Activated T-helper 1 cell treated with anti-CD3 and anti-CD28 coated beads, Interleukin-12 subunit alpha, Interleukin-12 subunit beta, Interleukin-2, Interleukin-4 antibody, amounts not matched to agents 30 ng/mL and 10 ng/mL and 1 ng/mL, durations not matched to agents 14 hours and 24 hours and 36 hours (primary cell): ENCODE measurements at regions not wholly inside any gene's neighbourhood (a gene's known extent, or its start where the extent isn't known, plus 50 kb on each side); places are given as distances from the start of the nearest gene placed in this dataset.

ENCODE experiments used
- DNase-seq: peaks from one replicate; pipeline ENCODE4 v3.0.0; 2021; ENCODE audit warnings: low spot score
- H3K27ac Mint-ChIP-seq: one replicate; pipeline ENCODE4 v1.8.0; 2021; ENCODE audit warnings: mild to moderate bottlenecking, mixed read lengths
- H3K27me3 Mint-ChIP-seq: one replicate; pipeline ENCODE4 v1.8.0; 2022; ENCODE audit warnings: mild to moderate bottlenecking, moderate library complexity, mixed read lengths; ENCODE audit not compliant: insufficient read depth
- H3K36me3 Mint-ChIP-seq: one replicate; pipeline ENCODE4 v1.8.0; 2021; ENCODE audit warnings: low read depth, mixed read lengths
- H3K4me1 Mint-ChIP-seq: one replicate; pipeline ENCODE4 v1.8.0; 2021; ENCODE audit warnings: low read depth, mixed read lengths
- H3K4me3 Mint-ChIP-seq: one replicate; pipeline ENCODE4 v1.8.0; 2021; ENCODE audit warnings: mild to moderate bottlenecking, moderate library complexity, mixed read lengths
- H3K9me3 Mint-ChIP-seq: one replicate; pipeline ENCODE4 v1.8.0; 2021; ENCODE audit warnings: mixed read lengths
- intact Hi-C: fragments of 100-400 bp; cut with micrococcal nuclease; formaldehyde crosslinking; loops from one replicate; pipeline ENCODE4 v1.15.1; 2024

DNA sequence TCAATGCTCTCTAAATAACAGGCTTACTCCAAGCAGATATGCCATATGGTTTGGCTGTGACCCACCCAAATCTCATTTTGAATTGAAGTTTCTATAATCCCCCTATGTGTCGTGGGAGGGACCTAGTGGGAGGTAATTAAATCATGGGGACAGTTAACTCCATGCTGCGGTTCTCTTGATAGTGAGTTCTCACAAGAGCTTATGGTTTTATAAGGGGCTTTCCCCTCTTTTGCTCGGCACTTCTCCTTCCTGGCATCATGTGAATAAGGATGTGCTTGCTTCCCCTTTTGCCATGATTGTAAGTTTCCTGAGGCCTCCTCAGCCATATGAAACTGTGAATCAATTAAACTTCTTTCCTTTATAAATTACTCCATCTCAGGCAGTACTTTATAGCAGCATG is 302.7 kb upstream of the ZC3H15 start:
- Mint-ChIP-seq H3K9me3 (no peaks in the 10 kb centered on the region), H3K4me1 (no peaks in the 10 kb centered on the region), H3K27ac (no peak overlapping the region), H3K4me3 (no peak overlapping the region), H3K36me3 (no peaks in the 10 kb centered on the region), H3K27me3 (no peaks in the 10 kb centered on the region)
- no peak for DNase-seq
- intact Hi-C loops = no loop called here

DNA sequence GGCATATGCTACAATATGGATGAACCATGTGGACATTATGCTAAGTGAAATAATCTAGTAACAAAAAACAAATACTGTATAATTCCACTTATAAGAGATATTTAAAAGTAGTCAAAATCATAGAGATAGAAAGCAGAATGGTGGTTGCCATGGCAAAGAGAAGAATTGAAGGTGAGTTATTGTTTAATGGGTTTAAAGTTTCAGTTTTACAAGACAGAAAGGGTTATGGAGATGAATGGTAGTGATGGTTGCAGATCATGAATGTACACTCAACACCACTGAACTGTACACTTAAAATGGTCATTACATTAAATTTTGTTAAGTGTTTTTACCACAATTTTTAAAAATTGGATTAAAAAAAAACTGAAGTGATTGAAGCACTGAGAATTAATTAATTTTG is 298.2 kb upstream of the ZC3H15 start:
- Mint-ChIP-seq H3K27ac (no peak overlapping the region), H3K27me3 (no peaks in the 10 kb centered on the region), H3K36me3 (no peaks in the 10 kb centered on the region), H3K4me1 (no peaks in the 10 kb centered on the region), H3K4me3 (no peak overlapping the region), H3K9me3 (no peaks in the 10 kb centered on the region)
- no peak for DNase-seq
- intact Hi-C loops = no loop called here

DNA sequence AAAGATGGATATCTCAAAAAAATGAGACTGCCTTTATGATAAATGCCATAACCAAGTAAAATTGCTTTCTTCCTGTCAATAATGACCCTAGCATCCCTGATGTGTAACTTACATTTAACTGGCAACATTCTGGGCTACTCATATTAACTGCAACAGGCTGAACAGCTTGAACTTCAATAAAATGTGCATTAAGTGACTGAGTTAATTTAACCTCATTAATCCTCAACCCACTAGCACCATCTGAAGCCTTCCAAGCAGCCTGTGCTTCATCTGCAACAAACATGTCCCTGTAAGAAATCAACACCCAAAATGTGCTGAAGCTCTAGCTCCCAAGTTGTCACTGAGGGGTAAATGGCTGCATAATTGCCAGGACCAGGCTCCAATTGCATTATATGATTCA is 296.2 kb upstream of the ZC3H15 start:
- intact Hi-C loops = no loop called here
- no peak for DNase-seq
- Mint-ChIP-seq H3K27me3 (no peaks in the 10 kb centered on the region), H3K4me3 (no peak overlapping the region), H3K36me3 (no peaks in the 10 kb centered on the region), H3K4me1 (no peaks in the 10 kb centered on the region), H3K27ac (no peak overlapping the region), H3K9me3 (no peaks in the 10 kb centered on the region)

DNA sequence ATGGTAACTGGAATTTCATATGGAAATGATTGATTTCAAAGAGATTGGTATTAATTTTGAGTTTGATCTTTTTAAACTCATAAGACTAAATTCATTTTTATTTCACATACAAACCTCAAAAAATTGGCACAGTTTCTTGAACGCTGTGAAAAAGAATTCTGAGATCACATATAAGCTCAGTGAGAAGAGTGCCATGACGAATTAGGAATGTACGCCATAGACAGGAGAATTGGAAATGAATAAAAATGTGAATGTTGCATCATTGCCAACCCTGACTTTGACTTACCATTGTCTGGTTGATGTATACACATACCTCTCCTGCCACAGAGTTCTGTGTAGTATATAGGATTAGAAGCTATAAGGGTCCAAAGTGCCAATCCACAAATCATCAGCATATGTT is 290.4 kb upstream of the ZC3H15 start:
- Mint-ChIP-seq H3K36me3 (no peaks in the 10 kb centered on the region), H3K4me1 (no peaks in the 10 kb centered on the region), H3K9me3 (no peaks in the 10 kb centered on the region), H3K4me3 (no peak overlapping the region), H3K27me3 (no peaks in the 10 kb centered on the region), H3K27ac (no peak overlapping the region)
- intact Hi-C loops = no loop called here
- DNase-seq = no peak

DNA sequence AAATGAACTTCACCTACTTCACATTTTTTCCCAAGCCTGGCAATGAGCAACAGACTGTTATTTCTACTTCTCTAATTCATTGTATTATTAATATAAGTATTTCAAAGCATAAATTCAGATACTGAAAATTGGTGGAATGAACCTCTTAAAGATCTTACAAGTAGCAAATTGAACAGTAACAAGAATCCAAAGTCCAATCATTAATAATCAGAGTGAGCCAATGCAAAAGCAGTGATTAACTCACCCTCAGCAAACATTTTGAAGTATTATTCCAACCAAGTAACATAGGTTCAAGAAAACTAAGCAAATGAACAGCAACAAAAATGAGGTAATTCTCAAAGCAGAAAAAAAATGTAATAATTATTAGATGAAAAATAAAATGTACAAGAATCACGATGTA is 288.1 kb upstream of the ZC3H15 start:
- Mint-ChIP-seq H3K4me3 (no peak overlapping the region), H3K27me3 (no peaks in the 10 kb centered on the region), H3K36me3 (no peaks in the 10 kb centered on the region), H3K9me3 (no peaks in the 10 kb centered on the region), H3K4me1 (no peaks in the 10 kb centered on the region), H3K27ac (no peak overlapping the region)
- intact Hi-C loops = no loop called here
- no peak for DNase-seq

DNA sequence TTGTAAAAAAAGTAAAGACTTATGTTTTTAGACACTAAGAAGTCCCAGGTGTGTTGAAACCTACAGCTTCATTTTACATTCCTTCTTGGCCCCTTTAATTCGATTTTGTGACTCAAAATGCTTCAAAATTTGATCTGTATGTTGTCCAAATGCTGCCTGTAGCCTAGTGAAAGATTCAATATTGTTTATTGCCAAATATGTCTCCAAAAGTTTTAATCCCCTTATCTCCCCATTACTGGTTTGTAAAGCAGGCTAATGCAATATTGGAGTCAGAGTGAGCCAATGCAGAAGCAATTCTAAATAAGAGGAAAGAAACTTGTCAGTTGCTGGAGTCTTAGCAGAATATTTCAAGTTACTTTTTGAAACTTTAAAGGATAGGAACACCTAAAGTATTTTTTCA is 287.0 kb upstream of the ZC3H15 start:
- Mint-ChIP-seq H3K27ac (no peak overlapping the region), H3K4me3 (no peak overlapping the region), H3K9me3 (no peaks in the 10 kb centered on the region), H3K27me3 (no peaks in the 10 kb centered on the region), H3K4me1 (no peaks in the 10 kb centered on the region), H3K36me3 (no peaks in the 10 kb centered on the region)
- DNase-seq = no peak
- intact Hi-C loops = no loop called here

DNA sequence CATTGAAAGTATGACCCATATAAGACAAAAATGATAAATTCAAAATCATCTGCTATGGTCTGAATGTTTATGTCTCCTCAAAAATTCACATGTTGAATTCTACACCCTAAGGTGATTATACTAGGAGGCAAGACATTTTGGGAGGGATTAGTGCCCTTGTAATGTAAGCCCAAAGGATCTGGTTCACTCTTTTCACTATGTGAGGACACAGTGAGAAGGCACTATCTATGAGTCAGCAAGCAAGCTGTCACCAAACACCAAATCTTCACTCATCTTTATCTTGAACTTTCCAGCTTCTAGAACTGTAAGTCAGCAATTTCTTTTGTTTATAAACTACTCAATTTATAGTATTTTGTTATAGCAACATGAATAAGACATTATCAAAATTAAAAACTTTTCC is 284.7 kb upstream of the ZC3H15 start:
- H3K27ac Mint-ChIP-seq = no peak overlapping the region
- no peak for DNase-seq
- H3K36me3 Mint-ChIP-seq = no peaks in the 10 kb centered on the region
- no peaks in the 10 kb centered on the region for H3K9me3 Mint-ChIP-seq
- H3K27me3 Mint-ChIP-seq = no peaks in the 10 kb centered on the region
- intact Hi-C loops = no loop called here
- no peak overlapping the region for H3K4me3 Mint-ChIP-seq
- no peaks in the 10 kb centered on the region for H3K4me1 Mint-ChIP-seq

DNA sequence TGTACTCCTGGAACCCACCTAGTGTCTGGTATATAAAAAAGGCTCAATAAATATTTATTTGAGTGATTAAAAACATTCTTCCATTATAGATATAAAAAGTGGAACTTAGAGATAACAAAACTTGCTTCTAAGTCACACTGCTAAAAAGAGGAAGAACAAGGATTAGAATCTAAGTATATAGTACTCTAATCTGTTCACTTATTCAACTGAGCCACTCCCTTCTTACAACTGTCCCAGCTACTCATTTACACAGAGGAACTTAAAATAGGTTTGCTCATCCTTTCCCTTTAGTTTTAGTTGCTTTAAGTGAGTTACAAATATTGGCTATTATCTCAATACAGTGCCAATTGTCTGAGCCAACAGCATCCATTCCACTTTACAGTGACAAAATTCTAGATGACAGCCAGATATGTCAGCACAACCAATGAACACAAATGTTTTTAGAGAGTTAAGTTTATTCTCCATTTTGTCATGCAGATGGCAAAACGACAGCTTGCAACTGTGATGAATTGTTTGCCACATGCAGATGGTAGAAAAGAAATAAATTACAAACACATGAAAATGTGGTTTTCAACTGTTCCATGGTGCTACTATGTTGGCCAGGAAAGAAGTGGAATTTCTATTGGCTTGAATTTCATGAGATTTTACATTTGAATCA is 280.7 kb upstream of the ZC3H15 start:
- intact Hi-C loops = no loop called here
- H3K9me3 Mint-ChIP-seq = no peaks in the 10 kb centered on the region

DNA sequence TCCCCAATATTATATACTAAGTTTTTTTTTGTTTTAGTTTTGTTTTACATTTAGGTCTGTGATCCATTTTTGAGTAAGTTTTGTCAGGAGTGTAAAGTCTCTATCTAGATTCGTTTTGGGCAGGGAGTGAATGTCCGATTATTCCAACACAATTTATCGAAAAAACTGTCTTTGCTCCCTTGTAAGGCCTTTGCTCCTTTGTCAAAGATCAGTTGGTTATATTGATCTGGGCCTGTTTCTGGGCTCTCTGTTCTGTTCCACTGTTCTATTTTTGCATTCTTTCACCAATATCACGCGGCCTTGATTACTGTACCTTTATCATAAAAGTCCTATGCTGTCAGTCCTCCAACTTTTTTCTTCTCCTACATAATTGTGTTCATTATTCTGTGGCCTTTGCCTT is 276.5 kb upstream of the ZC3H15 start:
- no peak overlapping the region for H3K4me3 Mint-ChIP-seq
- no peaks in the 10 kb centered on the region for H3K36me3 Mint-ChIP-seq

More for the DNA sequence above, 280.7 kb upstream of the ZC3H15 start:
- Mint-ChIP-seq H3K4me1 (no peaks in the 10 kb centered on the region), H3K4me3 (no peak overlapping the region), H3K36me3 (no peaks in the 10 kb centered on the region), H3K27me3 (no peaks in the 10 kb centered on the region), H3K27ac (no peak overlapping the region)
- no peak for DNase-seq

DNA sequence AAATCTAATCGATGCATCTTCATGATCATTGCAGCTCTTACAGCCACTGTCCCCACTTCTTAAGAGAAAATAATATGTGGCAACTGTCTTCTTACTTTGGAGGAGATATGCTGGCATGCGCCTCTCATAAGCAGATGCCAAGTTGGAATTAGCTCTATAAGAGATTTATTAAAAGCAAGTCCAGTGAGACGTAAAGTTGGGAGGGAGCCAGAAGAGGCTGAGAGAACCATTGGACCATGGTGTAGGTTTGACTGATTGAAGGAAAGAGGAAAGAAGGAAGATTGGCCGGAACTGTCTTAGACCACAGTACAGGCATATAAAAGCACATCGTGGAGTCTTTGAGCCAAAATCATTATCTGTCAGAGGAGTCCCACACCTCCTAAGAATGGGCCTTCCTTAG is 265.7 kb upstream of the ZC3H15 start:
- H3K4me1 Mint-ChIP-seq = no peaks in the 10 kb centered on the region

More for the DNA sequence above, 276.5 kb upstream of the ZC3H15 start:
- Mint-ChIP-seq H3K9me3 (no peaks in the 10 kb centered on the region), H3K27me3 (no peaks in the 10 kb centered on the region), H3K27ac (no peak overlapping the region), H3K4me1 (no peaks in the 10 kb centered on the region)
- intact Hi-C loops = no loop called here
- no peak for DNase-seq

DNA sequence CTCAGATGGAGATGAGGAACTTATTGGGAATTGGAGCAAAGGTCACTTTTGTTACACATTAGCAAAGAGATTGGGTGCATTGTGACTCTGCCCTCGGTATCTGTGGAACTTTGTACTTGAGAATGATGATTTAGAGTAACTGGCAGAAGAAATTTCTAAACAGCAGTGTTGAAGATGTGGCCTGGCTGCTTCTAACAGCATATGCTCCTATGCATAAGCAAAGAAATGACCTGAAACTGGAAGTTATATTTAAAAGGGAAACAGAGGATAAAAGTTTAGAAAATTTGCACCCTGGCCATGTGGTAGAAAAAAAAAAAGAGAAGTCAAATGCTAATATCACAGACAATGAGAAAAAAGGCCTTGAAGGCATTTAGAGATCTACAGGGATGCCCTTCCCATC is 256.8 kb upstream of the ZC3H15 start:
- DNase-seq = no peak
- intact Hi-C loops = no loop called here
- Mint-ChIP-seq H3K27ac (no peak overlapping the region), H3K36me3 (no peaks in the 10 kb centered on the region), H3K27me3 (no peaks in the 10 kb centered on the region), H3K4me3 (no peak overlapping the region), H3K4me1 (no peaks in the 10 kb centered on the region), H3K9me3 (peaks cover 53% of the 10 kb centered on the region)

More for the DNA sequence above, 265.7 kb upstream of the ZC3H15 start:
- no peak for DNase-seq
- Mint-ChIP-seq H3K27ac (no peak overlapping the region), H3K9me3 (peaks cover 6% of the 10 kb centered on the region), H3K4me3 (no peak overlapping the region), H3K27me3 (no peaks in the 10 kb centered on the region), H3K36me3 (no peaks in the 10 kb centered on the region)
- intact Hi-C loops = no loop called here

DNA sequence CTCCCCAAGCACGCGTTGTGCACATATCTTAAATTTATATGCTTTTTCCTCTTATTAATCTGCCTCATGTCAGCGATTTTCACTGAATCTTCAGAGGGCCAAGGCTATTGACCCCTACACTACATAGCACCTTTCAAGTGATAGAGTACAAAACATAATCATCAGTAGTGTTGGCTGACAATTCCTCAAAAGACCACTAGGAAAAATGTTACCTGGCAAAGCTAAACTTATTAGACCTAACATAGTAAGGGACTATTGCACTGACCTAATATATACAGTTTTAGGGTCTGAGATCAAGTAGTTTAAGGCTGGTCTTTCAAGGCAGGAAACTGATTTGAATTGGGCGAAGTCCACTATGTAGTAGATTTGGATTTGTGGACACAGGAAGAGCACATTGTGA is 244.2 kb upstream of the ZC3H15 start:
- Mint-ChIP-seq H3K9me3 (peaks cover 3% of the 10 kb centered on the region), H3K36me3 (no peaks in the 10 kb centered on the region), H3K27ac (no peak overlapping the region), H3K27me3 (no peaks in the 10 kb centered on the region), H3K4me3 (no peak overlapping the region), H3K4me1 (no peaks in the 10 kb centered on the region)
- DNase-seq = no peak
- intact Hi-C loops = no loop called here

DNA sequence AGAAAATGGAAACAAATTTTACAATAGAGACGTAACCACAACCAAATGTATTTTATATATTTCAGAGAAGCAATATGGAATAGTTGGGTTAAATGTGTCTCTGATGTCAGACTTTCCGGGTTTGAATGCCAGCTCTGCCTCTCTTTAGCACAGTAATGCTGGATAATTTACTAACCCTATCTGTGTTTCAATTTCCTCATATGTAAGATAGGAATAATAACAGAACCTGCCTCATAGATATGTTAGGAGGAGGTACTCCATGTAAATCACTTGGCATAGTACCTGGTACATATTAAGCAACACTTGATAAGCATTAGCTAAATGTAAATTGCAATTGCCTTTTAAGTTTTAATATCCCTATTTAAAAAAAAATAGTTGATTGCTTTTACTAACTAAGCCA is 231.3 kb upstream of the ZC3H15 start:
- Mint-ChIP-seq H3K4me3 (no peak overlapping the region), H3K27ac (no peak overlapping the region), H3K36me3 (no peaks in the 10 kb centered on the region), H3K4me1 (no peaks in the 10 kb centered on the region), H3K9me3 (no peaks in the 10 kb centered on the region), H3K27me3 (peaks cover 1% of the 10 kb centered on the region)
- DNase-seq = no peak
- intact Hi-C loops = no loop called here

DNA sequence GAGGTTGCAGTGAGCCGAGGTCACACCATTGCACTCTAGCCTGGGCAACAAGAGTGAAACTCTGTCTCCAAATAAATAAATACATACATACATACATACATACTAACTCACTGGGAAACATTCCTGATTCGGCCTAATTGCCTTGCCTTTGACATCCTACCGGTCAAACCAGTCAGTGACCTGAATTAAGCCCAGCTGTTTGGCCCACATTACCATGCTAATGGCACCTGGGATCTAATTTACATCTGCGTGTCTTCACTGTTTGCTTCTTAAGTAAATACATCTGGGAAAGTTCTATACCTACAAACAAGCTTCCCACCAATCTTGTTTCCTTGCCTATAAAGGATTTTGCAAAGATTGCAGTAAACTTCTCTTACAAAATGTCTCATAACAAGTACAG is 230.2 kb upstream of the ZC3H15 start:
- Mint-ChIP-seq H3K36me3 (no peaks in the 10 kb centered on the region), H3K4me3 (no peak overlapping the region), H3K27ac (no peak overlapping the region), H3K9me3 (no peaks in the 10 kb centered on the region), H3K4me1 (no peaks in the 10 kb centered on the region), H3K27me3 (peaks cover 1% of the 10 kb centered on the region)
- intact Hi-C loops = no loop called here
- no peak for DNase-seq
